Mammary epithelial cell (primary cell): ENCODE measurements at regions not wholly inside any gene's neighbourhood (a gene's known extent, or its start where the extent isn't known, plus 50 kb on each side); places are given as distances from the start of the nearest gene placed in this dataset.

Experiments used
- CTCF ChIP-seq, 2 donors: IDR thresholded peaks in 1 of 2; conservative IDR thresholded peaks in 1 of 2; 2 replicates each; pipeline ENCODE4 v1.5.1; 2011 to 2012; ENCODE audit warnings: inconsistent platforms in 2 of 2, low read length in 2 of 2, mild to moderate bottlenecking in 2 of 2, control low read depth in 1 of 2, low read depth in 1 of 2; ENCODE audit not compliant: insufficient read depth in 1 of 2; ENCODE audit errors: extremely low read depth in 1 of 2
- EZH2 ChIP-seq: IDR thresholded peaks from 2 replicates; pipeline ENCODE4 v1.6.1; 2012; ENCODE audit warnings: low read length, inconsistent platforms, borderline replicate concordance

- no peak for TF ChIP-seq EZH2
- no peak for TF ChIP-seq CTCF (conservative IDR thresholded peaks at IDR 0.05 in 1 of 2, IDR thresholded peaks at IDR 0.05 in 1 of 2; ENCODE audit: extremely low read depth in 1 of 2, insufficient read depth in 1 of 2, low read depth in 1 of 2, low read length in 2 of 2)
Observed at GRCh38 chr14:105938959-105939358, 412.6 kb downstream of the TMEM121 start.
